GM18499 (cell line): ENCODE measurements at regions not wholly inside any gene's neighbourhood (a gene's known extent, or its start where the extent isn't known, plus 50 kb on each side); places are given as distances from the start of the nearest gene placed in this dataset.

Source experiments
- ATAC-seq: cut with Tn5 transposase; IDR thresholded peaks from one replicate; pipeline ENCODE4 v1.9.1; 2021; ENCODE audit warnings: moderate number of reproducible peaks; ENCODE audit not compliant: insufficient read depth, unreplicated experiment

DNA sequence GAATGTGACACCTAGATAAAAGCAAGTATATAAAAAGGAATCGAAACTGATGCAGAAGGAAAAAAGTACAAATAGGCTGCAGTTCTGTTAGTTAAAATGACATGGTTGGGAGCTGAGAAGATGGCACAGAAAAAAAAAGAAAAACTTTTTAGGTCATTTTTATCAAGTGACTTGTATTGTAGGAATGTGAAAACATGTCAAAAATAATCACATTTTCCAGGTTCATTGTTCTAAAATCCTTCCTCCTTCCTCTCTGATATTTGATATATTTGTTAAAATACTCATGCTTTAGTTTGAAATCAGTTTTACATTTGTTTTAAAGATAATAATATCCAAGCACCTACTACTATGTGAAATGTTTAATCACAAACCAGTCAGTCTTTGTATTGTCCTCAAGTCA is 507.9 kb downstream of the PRKD1 start:
- no peak for ATAC-seq

DNA sequence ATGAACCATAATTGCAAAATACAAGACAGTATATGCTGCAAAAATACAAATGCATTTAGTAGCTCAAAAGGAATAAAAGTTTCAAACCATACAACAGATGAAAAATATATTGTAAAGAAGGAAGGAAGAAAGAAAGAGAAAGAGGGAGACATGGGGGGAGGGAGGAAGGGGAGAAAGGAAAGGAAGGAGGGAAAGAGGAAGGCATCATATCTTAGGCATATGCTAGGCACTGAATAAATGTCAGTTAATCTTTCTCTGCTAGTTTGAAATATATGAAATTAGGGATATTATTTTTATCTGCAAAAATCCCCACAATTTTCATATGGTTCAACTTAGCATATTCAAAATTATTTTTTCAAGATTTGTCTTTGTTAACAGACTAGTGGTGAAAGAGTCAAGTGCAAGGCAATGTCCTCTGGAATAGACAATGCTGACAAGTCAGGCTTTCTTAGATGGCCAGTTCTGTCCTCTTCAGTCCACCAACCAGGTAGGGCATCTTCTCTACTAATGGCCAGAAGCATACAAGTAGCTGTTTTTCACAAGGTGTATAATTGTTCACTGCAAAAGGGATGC is 506.4 kb downstream of the PRKD1 start:
- ATAC-seq, result no peak

GRCh38 chr14:29425705-29426482 is 501.8 kb downstream of the PRKD1 start:
- ATAC-seq, result no peak

- no peak for ATAC-seq
Measured at GRCh38 chr14:29442696-29443095, 485.0 kb downstream of the PRKD1 start.

DNA sequence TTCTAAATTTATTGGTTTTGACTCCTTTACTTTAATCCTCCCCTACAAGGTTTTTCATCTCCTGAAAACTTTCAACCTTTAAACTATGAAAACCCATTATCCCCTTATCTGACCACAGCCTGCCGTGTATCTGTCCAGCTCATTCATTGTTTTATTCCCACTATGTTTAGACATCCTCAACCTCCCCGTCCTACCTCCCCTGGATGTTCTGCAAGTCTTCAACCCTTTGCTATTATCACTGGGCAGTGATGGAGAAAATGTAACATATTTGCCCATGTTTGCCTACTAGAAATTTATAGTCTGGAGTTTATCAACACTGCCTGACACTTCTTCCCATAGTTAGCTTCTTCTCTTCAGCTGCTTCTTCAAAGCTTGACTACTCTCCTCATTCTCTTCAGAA is 483.4 kb downstream of the PRKD1 start:
- ATAC-seq, result no peak

DNA sequence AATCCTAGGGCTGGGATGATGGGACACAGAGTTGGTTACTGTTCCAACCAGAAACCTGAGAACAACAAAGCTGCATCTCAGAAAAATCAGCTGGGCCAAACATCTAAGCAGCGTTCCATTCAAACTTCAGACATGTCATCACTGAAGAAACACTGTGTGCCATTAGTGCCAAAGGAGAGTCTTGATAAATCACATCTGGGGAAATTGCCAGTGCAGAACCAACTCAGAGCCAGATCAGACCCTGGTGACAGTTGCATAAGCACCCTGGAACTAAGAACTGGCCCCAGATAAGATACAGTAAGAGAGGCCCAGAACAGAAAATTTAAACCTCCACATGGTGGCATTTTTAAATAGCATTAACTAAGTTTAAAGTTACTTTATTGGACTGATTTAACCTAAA is 482.8 kb downstream of the PRKD1 start:
- no peak for ATAC-seq

- no peak for ATAC-seq
Measured at GRCh38 chr14:29446971-29447370, 480.7 kb downstream of the PRKD1 start.

DNA sequence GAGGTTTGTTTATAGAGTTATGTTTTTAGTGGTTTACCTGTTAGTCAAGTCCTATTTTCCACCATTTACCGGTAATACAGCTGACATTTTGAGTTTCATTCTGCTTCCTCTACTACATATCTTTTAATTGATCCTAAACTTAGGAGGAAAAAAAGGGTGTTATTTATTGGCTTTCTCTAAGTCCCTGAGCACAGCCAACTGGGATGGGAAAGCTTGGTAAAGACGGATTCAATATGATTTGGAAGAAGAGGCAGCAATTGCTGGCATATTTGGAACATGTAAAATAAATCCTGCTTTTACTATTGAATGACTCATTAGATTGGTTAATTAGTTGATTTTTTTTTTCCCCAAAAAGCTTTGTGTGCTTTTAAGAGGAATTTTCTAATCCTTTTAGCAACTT is 475.7 kb downstream of the PRKD1 start:
- no peak for ATAC-seq

DNA sequence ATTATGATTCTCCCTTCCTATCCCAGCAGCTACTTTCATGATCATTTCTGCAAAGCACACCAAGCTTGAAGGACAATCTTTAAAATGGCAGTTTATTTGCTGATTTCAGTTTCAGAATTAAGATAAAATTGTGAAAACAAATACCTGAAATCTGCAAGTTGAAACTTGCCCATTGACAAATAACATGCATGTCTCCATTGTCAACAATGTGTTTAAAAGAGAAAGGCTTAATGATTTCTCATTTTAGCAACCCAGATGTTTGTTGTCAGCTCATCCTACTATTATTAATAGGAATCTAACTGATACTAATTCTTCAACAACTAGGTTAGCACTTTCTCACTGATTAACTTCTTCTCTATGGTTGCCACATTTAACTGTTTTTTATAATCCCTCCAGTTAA is 474.6 kb downstream of the PRKD1 start:
- ATAC-seq, result no peak

GRCh38 chr14:29454026-29454693 is 473.5 kb downstream of the PRKD1 start:
- ATAC-seq, result no peak

- no peak for ATAC-seq
Measured at GRCh38 chr14:29458547-29458946, 469.1 kb downstream of the PRKD1 start.

GRCh38 chr14:29459531-29459930 is 468.1 kb downstream of the PRKD1 start:
- ATAC-seq, result no peak

DNA sequence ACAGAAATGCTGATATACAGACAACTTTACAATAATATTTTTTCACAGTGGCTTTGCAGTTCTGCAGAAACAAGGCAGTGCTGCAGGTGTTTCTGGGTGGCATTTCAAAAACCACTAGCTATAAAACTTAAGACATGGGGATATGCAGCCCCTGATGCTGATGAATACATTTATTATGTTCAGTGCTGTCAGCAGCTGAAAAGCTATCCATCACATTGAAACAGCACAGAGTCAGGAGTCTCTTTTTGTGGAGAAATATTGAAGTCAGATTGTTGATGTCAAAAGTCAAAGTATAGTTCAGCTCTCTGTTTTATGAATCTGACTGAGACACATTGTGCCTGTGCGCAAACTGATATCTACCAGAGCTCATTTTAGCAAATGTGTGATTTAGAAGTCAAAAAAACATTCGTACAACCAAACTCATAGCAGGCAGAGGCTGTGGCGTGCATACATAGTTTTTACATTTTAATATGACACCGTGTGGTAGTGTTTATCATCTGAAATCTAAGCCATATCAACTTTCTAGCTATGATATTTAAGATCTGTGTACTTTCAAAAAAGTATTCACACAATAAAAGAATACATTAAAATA is 467.6 kb downstream of the PRKD1 start:
- ATAC-seq, result no peak

GRCh38 chr14:29461101-29461500 is 466.5 kb downstream of the PRKD1 start:
- ATAC-seq, result no peak

GRCh38 chr14:29461506-29461905 is 466.1 kb downstream of the PRKD1 start:
- ATAC-seq, result no peak

- no peak for ATAC-seq
Measured at GRCh38 chr14:29462321-29462720, 465.3 kb downstream of the PRKD1 start.

DNA sequence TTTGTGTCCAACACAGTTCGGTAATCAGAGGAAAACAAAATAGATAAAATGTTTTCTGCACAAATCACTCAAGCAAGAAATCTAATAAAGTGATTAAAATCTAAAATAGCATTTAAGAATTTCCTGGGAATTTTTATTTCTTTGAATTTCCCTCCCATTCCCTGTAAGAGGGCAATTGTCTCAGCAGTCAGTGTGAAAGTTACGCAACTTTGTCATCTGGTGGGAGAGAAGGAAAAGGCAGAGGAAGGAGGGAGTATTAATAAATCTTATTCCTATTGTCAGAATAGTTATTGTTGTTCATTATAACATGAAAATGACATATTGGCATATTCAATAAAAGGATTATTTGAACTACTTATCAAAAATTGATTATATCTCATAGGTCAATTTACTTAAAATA is 464.9 kb downstream of the PRKD1 start:
- ATAC-seq, result no peak

- no peak for ATAC-seq
Measured at GRCh38 chr14:29463727-29464395, 463.8 kb downstream of the PRKD1 start.

- no peak for ATAC-seq
Measured at GRCh38 chr14:29465095-29465494, 462.6 kb downstream of the PRKD1 start.

DNA sequence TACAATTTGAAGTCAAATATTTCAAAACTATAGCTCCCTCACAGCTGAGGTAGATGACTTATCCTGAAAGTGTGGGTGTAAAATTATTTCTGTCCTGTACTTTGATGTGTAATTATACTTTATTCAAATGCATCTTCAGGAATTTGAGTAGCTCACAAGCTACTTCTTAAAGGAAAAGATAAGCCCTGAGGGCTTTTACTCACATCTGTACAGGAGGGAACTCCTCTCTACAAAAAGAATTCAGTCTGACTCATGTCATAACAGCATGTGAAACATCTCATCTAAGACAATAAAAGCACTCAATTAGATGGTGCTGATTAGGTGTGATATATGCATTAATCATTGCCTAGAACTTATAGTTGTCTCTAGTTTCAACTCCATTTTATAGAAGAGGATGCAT is 452.0 kb downstream of the PRKD1 start:
- no peak for ATAC-seq

DNA sequence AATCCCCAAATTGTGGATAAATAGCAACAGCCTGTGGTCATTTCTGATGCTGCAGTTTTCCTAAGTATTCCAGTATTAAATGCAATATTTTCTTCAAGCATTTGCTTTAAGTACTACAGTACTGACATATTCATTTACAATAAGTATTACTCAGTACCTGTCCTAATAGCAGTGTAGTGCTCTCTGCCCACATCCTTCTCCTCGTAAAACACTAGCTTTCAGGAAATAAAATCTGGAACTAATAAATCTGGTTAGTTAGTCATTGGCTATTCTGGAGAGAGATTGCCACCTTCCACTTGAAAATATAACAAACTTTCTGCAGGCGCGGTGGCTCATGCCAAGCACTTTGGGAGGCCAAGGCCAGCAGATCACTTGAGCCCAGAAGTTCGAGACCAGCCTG is 441.5 kb downstream of the PRKD1 start:
- ATAC-seq, result no peak
